Prostate gland (tissue), 2 donors: ENCODE measurements at regions not wholly inside any gene's neighbourhood (a gene's known extent, or its start where the extent isn't known, plus 50 kb on each side); places are given as distances from the start of the nearest gene placed in this dataset.

Experiments used
- POLR2A ChIP-seq: fragments of 450-650 bp; IDR thresholded peaks from one replicate; pipeline ENCODE4 v1.6.1; 2016; ENCODE audit warnings: antibody characterized with exemption, mild to moderate bottlenecking
- POLR2AphosphoS5 ChIP-seq: sonication (generic); formaldehyde crosslinking; IDR thresholded peaks from one replicate; pipeline ENCODE4 v1.6.1; 2017; ENCODE audit warnings: antibody characterized with exemption
- TF ChIP-seq, protein P1 (sequence below), 4 experiments: fragments of 200-600 bp in 2 of 4; fragments of 450-650 bp in 2 of 4; sonication (generic) in 2 of 4; IDR thresholded peaks; 1 replicate in 3 of 4; 2 replicates in 1 of 4; pipeline ENCODE4 v1.5.1; 2016 to 2019; ENCODE audit warnings: antibody characterized with exemption in 4 of 4, mild to moderate bottlenecking in 2 of 4, moderate library complexity in 2 of 4

DNA sequence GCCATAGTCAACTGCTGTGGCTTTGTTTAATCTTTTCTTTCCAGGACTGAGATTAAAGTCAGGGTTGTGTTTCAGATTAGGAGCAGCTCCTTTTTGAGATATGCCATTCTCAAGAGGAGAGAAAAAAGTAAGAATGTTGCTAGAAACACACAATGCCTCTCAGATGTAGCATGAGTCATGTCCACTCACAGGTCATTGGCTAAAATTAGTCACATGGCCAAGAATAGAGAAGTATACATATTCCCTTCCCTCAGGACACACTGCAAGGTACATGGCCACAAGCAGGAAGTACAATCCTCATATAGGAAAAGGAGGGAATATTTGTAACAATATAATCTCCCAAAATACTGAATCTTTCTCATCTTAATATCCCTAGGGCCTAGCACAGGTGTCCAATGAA, 141.9 kb upstream of the PTBP2 start:
- TF ChIP-seq, protein P1, sequence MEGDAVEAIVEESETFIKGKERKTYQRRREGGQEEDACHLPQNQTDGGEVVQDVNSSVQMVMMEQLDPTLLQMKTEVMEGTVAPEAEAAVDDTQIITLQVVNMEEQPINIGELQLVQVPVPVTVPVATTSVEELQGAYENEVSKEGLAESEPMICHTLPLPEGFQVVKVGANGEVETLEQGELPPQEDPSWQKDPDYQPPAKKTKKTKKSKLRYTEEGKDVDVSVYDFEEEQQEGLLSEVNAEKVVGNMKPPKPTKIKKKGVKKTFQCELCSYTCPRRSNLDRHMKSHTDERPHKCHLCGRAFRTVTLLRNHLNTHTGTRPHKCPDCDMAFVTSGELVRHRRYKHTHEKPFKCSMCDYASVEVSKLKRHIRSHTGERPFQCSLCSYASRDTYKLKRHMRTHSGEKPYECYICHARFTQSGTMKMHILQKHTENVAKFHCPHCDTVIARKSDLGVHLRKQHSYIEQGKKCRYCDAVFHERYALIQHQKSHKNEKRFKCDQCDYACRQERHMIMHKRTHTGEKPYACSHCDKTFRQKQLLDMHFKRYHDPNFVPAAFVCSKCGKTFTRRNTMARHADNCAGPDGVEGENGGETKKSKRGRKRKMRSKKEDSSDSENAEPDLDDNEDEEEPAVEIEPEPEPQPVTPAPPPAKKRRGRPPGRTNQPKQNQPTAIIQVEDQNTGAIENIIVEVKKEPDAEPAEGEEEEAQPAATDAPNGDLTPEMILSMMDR (IDR thresholded peaks at IDR 0.05), result no peak
- TF ChIP-seq POLR2AphosphoS5 (no peak), POLR2A (no peak)
